ENCODE measurements at regions not wholly inside any gene's neighbourhood (a gene's known extent, or its start where the extent isn't known, plus 50 kb on each side); places are given as distances from the start of the nearest gene placed in this dataset.

GRCh38 chr1:110734133-110734680, 59.5 kb upstream of the KCNA3 start:
- TF ChIP-seq CTCF (IDR thresholded peaks at IDR 0.05; ENCODE audit: poor library complexity, severe bottlenecking) (no peak), POLR2AphosphoS5 (IDR thresholded peaks at IDR 0.05) (no peak), EP300 (conservative IDR thresholded peaks at IDR 0.05; ENCODE audit: poor library complexity, severe bottlenecking) (no peak), REST (IDR thresholded peaks at IDR 0.05; ENCODE audit: borderline replicate concordance) (no peak)
